ENCODE measurements at regions not wholly inside any gene's neighbourhood (a gene's known extent, or its start where the extent isn't known, plus 50 kb on each side); places are given as distances from the start of the nearest gene placed in this dataset.

DNA sequence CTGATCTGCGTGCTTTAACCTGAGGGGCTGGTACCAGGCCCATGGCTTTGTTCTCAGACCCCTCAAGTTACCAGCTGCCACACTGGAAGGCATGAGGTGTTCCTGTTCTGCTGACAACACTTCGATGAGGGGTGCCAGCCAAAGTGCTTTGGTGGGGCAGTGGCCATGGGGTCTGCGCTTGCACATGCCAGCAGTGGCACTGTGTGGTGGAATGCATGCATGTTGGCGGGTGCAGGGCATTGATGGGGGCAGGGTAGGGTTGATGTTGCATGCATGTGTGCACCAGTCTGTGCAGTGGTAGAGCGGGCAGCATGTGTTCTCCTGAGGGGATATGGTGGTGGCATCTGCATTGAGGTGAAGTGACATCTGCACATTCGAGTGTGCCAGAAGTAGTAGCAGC, 497.0 kb downstream of the SQOR start:
- TF ChIP-seq POLR2A (IDR thresholded peaks at IDR 0.05; ENCODE audit: low read length) (no peak), HDAC2 (IDR thresholded peaks at IDR 0.05) (no peak), CBX2 (IDR thresholded peaks at IDR 0.05; ENCODE audit: borderline replicate concordance, low read depth) (no peak), RAD21 (conservative IDR thresholded peaks at IDR 0.05 in 1 of 2, IDR thresholded peaks at IDR 0.05 in 1 of 2) (no peak), CHD2 (IDR thresholded peaks at IDR 0.05; ENCODE audit: low read length, partially characterized antibody) (no peak), EHMT2 (IDR thresholded peaks at IDR 0.05; ENCODE audit: low read depth) (no peak), JUN (IDR thresholded peaks at IDR 0.05) (no peak), KDM1A (IDR thresholded peaks at IDR 0.05; ENCODE audit: low read depth) (no peak)
- TF ChIP-seq, protein P1, sequence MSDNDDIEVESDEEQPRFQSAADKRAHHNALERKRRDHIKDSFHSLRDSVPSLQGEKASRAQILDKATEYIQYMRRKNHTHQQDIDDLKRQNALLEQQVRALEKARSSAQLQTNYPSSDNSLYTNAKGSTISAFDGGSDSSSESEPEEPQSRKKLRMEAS (IDR thresholded peaks at IDR 0.05) = no peak
- TF ChIP-seq, protein P2, sequence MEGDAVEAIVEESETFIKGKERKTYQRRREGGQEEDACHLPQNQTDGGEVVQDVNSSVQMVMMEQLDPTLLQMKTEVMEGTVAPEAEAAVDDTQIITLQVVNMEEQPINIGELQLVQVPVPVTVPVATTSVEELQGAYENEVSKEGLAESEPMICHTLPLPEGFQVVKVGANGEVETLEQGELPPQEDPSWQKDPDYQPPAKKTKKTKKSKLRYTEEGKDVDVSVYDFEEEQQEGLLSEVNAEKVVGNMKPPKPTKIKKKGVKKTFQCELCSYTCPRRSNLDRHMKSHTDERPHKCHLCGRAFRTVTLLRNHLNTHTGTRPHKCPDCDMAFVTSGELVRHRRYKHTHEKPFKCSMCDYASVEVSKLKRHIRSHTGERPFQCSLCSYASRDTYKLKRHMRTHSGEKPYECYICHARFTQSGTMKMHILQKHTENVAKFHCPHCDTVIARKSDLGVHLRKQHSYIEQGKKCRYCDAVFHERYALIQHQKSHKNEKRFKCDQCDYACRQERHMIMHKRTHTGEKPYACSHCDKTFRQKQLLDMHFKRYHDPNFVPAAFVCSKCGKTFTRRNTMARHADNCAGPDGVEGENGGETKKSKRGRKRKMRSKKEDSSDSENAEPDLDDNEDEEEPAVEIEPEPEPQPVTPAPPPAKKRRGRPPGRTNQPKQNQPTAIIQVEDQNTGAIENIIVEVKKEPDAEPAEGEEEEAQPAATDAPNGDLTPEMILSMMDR (IDR thresholded peaks at IDR 0.05) = no peak

All from A549 (cell line).